ENCODE measurements at regions not wholly inside any gene's neighbourhood (a gene's known extent, or its start where the extent isn't known, plus 50 kb on each side); places are given as distances from the start of the nearest gene placed in this dataset.
A peak's percentile ranks its signal among the peaks of the same experiment; 100 is the strongest.

DNA sequence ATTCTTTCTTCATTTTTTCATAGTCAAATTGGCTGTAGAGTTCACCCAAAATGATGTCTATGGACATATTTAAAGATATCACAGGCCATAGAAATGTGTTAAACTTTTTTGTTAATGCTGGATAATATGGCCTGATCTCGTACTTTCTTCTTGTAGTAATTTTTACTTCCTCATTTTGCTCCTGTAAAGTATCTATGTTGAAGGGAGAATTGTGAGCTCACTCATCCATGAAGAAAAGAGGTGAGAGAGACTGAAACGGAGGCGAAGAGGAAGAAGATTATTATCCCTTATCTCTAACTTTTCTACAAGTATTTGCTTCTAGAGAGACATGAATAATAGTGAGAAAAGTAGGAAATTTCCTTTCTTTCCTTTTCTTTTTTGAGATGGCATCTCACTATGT, 613.8 kb upstream of the TBL1XR1 start:
- H3K27ac ChIP-seq, result peak overlapping the region; percentile 82
- no peaks in the 10 kb centered on the region for H3K9me2 ChIP-seq (ENCODE audit: insufficient read depth)
- no TSS peak for BruUV-seq (replicated peaks)
- no peak overlapping the region for H3K4me3 ChIP-seq
- no peaks in the 10 kb centered on the region for H3K27me3 ChIP-seq (ENCODE audit: insufficient read depth, low read depth)
- TF ChIP-seq, protein P1, sequence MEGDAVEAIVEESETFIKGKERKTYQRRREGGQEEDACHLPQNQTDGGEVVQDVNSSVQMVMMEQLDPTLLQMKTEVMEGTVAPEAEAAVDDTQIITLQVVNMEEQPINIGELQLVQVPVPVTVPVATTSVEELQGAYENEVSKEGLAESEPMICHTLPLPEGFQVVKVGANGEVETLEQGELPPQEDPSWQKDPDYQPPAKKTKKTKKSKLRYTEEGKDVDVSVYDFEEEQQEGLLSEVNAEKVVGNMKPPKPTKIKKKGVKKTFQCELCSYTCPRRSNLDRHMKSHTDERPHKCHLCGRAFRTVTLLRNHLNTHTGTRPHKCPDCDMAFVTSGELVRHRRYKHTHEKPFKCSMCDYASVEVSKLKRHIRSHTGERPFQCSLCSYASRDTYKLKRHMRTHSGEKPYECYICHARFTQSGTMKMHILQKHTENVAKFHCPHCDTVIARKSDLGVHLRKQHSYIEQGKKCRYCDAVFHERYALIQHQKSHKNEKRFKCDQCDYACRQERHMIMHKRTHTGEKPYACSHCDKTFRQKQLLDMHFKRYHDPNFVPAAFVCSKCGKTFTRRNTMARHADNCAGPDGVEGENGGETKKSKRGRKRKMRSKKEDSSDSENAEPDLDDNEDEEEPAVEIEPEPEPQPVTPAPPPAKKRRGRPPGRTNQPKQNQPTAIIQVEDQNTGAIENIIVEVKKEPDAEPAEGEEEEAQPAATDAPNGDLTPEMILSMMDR (conservative IDR thresholded peaks at IDR 0.05), result no peak
- no peak for TF ChIP-seq EZH2 (IDR thresholded peaks at IDR 0.05; ENCODE audit: low read depth)
- no peaks in the 10 kb centered on the region for H3K79me2 ChIP-seq (ENCODE audit: low read depth)
- ChIA-PET CTCF (interaction anchor here (0.8 kb wide), 1 partner anchor 35 kb away, joined by 4 read pairs; no protein-coding TSS in a partner anchor), POLR2A (ENCODE audit: unreplicated experiment) (no interaction called here)
- H2AFZ ChIP-seq, result no peak overlapping the region
- H4K20me1 ChIP-seq (ENCODE audit: insufficient read depth), result no peaks in the 10 kb centered on the region
- intact Hi-C loops (cut with micrococcal nuclease; ENCODE audit: unreplicated experiment), result loop anchor here (2.0 to 10.0 kb wide), 8 partner anchors 69 to 1336 kb away; partner anchors contain the start of gene PIK3CA
- DNase-seq, result no peak
- H3K4me2 ChIP-seq, result peak overlapping the region; percentile 43
- peaks cover 45% of the 10 kb centered on the region for H3K9me3 ChIP-seq (ENCODE audit: insufficient read depth, low read depth)
- peaks cover 39% of the 10 kb centered on the region for H3K4me1 ChIP-seq (replicated peaks; ENCODE audit: insufficient read depth)
- peaks cover 6% of the 10 kb centered on the region; the same call in 1 of the 2 replicates for H3K36me3 ChIP-seq (ENCODE audit: low read depth)
- peaks cover 27% of the 10 kb centered on the region for H3F3A ChIP-seq (ENCODE audit: insufficient read depth, low read depth)

DNA sequence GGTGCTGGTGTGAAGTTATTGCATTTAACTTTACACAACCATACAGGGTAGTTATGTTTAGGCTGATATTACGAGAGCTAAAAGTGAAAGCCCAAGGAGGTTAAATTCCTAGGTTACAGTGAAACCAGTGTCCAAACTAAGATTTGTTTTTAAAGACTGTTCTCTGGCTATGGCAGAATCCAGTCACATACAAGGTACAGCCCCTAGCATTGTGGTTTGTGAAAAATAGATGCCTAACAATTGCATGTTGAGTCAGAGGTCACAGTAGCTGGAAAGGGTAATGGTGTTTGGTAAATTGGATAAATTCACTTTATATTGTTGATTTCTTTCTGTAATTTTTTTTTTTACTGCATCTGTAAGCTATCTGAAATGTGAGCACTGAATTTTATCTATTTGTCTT, 614.6 kb upstream of the TBL1XR1 start:
- BruUV-seq (replicated peaks), result no TSS peak
- intact Hi-C loops (cut with micrococcal nuclease; ENCODE audit: unreplicated experiment), result loop anchor here (2.0 to 10.0 kb wide), 8 partner anchors 70 to 1335 kb away; partner anchors contain the start of gene PIK3CA
- CTCF ChIA-PET, result interaction anchor here (0.6 kb wide), 1 partner anchor 214 kb away, joined by 4 read pairs; no protein-coding TSS in a partner anchor

DNA sequence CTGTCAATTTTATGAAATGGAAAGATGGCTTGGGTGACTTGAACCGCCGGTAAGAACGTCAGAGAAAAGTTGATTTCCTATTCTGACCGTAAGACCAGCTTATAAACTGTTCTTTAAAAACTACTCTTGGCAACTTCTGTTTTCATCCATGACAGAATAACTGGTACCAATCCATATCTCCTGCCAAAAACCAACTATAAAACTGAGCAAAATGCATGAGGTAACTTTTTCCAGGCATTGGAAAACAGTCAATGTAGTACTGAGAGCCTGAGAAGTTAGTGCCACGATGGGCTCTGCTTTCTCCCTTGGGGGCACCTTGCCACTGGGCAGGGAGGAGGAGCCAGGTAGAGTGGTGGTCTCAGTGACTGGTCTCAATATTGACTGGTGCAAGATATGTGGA, 615.2 kb upstream of the TBL1XR1 start:
- POLR2A ChIA-PET (ENCODE audit: unreplicated experiment), result interaction anchor here (0.7 kb wide), 1 partner anchor 10 kb away, joined by 3 read pairs; no protein-coding TSS in a partner anchor
- H3K79me2 ChIP-seq (ENCODE audit: low read depth), result no peaks in the 10 kb centered on the region
- no peak for DNase-seq
- H3K36me3 ChIP-seq (ENCODE audit: low read depth), result peaks cover 6% of the 10 kb centered on the region; the same call in 1 of the 2 replicates
- no peaks in the 10 kb centered on the region for H4K20me1 ChIP-seq (ENCODE audit: insufficient read depth)
- H3F3A ChIP-seq (ENCODE audit: insufficient read depth, low read depth), result peaks cover 41% of the 10 kb centered on the region
- peaks cover 53% of the 10 kb centered on the region for H3K4me1 ChIP-seq (replicated peaks; ENCODE audit: insufficient read depth)
- H3K4me2 ChIP-seq, result no peak overlapping the region
- TF ChIP-seq, protein P1 (conservative IDR thresholded peaks at IDR 0.05), result no peak
- TF ChIP-seq EZH2 (IDR thresholded peaks at IDR 0.05; ENCODE audit: low read depth), result no peak
- H3K9me2 ChIP-seq (ENCODE audit: insufficient read depth), result no peaks in the 10 kb centered on the region
- intact Hi-C loops (cut with micrococcal nuclease; ENCODE audit: unreplicated experiment), result loop anchor here (5.0 to 10.0 kb wide), 7 partner anchors 70 to 1335 kb away; partner anchors contain the start of gene PIK3CA
- no peak overlapping the region for H2AFZ ChIP-seq
- no TSS peak for BruUV-seq (replicated peaks)
- no peak overlapping the region for H3K4me3 ChIP-seq
- no peaks in the 10 kb centered on the region for H3K27me3 ChIP-seq (ENCODE audit: insufficient read depth, low read depth)
- H3K9me3 ChIP-seq (ENCODE audit: insufficient read depth, low read depth), result peaks cover 36% of the 10 kb centered on the region
- CTCF ChIA-PET, result interaction anchor here (0.6 kb wide), 1 partner anchor 215 kb away, joined by 4 read pairs; no protein-coding TSS in a partner anchor
- no peak overlapping the region for H3K27ac ChIP-seq

More for the DNA sequence above, 614.6 kb upstream of the TBL1XR1 start:
- no peak overlapping the region for H2AFZ ChIP-seq
- H3K4me1 ChIP-seq (replicated peaks; ENCODE audit: insufficient read depth), result peaks cover 46% of the 10 kb centered on the region
- no peaks in the 10 kb centered on the region for H3K9me2 ChIP-seq (ENCODE audit: insufficient read depth)
- H4K20me1 ChIP-seq (ENCODE audit: insufficient read depth), result no peaks in the 10 kb centered on the region
- no peak overlapping the region for H3K4me3 ChIP-seq
- H3K79me2 ChIP-seq (ENCODE audit: low read depth), result no peaks in the 10 kb centered on the region
- H3F3A ChIP-seq (ENCODE audit: insufficient read depth, low read depth), result peaks cover 34% of the 10 kb centered on the region
- peaks cover 42% of the 10 kb centered on the region for H3K9me3 ChIP-seq (ENCODE audit: insufficient read depth, low read depth)
- no peak overlapping the region for H3K4me2 ChIP-seq
- peaks cover 6% of the 10 kb centered on the region; the same call in 1 of the 2 replicates for H3K36me3 ChIP-seq (ENCODE audit: low read depth)
- no peaks in the 10 kb centered on the region for H3K27me3 ChIP-seq (ENCODE audit: insufficient read depth, low read depth)
- TF ChIP-seq, protein P1 (conservative IDR thresholded peaks at IDR 0.05), result no peak
- TF ChIP-seq EZH2 (IDR thresholded peaks at IDR 0.05; ENCODE audit: low read depth), result no peak
- DNase-seq, result no peak
- POLR2A ChIA-PET (ENCODE audit: unreplicated experiment), result no interaction called here
- H3K27ac ChIP-seq, result no peak overlapping the region

All from PC-9 (cell line).